ENCODE measurements at regions not wholly inside any gene's neighbourhood (a gene's known extent, or its start where the extent isn't known, plus 50 kb on each side); places are given as distances from the start of the nearest gene placed in this dataset.

- TF ChIP-seq POLR2A (IDR thresholded peaks at IDR 0.05) (no peak), EP300 (IDR thresholded peaks at IDR 0.05) (no peak)
- TF ChIP-seq, protein P1, sequence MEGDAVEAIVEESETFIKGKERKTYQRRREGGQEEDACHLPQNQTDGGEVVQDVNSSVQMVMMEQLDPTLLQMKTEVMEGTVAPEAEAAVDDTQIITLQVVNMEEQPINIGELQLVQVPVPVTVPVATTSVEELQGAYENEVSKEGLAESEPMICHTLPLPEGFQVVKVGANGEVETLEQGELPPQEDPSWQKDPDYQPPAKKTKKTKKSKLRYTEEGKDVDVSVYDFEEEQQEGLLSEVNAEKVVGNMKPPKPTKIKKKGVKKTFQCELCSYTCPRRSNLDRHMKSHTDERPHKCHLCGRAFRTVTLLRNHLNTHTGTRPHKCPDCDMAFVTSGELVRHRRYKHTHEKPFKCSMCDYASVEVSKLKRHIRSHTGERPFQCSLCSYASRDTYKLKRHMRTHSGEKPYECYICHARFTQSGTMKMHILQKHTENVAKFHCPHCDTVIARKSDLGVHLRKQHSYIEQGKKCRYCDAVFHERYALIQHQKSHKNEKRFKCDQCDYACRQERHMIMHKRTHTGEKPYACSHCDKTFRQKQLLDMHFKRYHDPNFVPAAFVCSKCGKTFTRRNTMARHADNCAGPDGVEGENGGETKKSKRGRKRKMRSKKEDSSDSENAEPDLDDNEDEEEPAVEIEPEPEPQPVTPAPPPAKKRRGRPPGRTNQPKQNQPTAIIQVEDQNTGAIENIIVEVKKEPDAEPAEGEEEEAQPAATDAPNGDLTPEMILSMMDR (IDR thresholded peaks at IDR 0.05): no peak
These were observed 102.7 kb downstream of the TENT5C start for GRCh38 chr1:117708323-117709248.
